CD4-positive, alpha-beta memory T cell (primary cell): ENCODE measurements at regions not wholly inside any gene's neighbourhood (a gene's known extent, or its start where the extent isn't known, plus 50 kb on each side); places are given as distances from the start of the nearest gene placed in this dataset.

Source experiments
- CTCF ChIA-PET: fragments of 350-600 bp; sonication (Branson Sonifier 250); formaldehyde crosslinking; loops from one replicate; lab custom pipeline; 2021; ENCODE audit warnings: inconsistent platforms; ENCODE audit not compliant: partially characterized antibody; lab: Charles Lee
- POLR2A ChIA-PET: fragments of 350-600 bp; sonication (Branson Sonifier 250); formaldehyde crosslinking; loops from one replicate; lab custom pipeline; 2021; ENCODE audit not compliant: partially characterized antibody; lab: Charles Lee
- DNase-seq, 5 donors: peaks; one replicate each; pipeline versions ENCODE4 v3.0.0 to v3.0.0-alpha.2; 2020 to 2022; ENCODE audit warnings: mixed read lengths in 1 of 5
- H3K27ac ChIP-seq: one replicate; pipeline ENCODE4 v1.7.0; 2013; ENCODE audit warnings: low read depth, low read length
- H3K27me3 ChIP-seq: 2 replicates; pipeline ENCODE4 v1.7.0; 2013; ENCODE audit warnings: mild to moderate bottlenecking, low read length, moderate library complexity; ENCODE audit not compliant: insufficient read depth
- H3K36me3 ChIP-seq: 2 replicates; pipeline ENCODE4 v1.7.0; 2013; ENCODE audit warnings: mild to moderate bottlenecking, low read length, moderate library complexity; ENCODE audit not compliant: insufficient read depth
- H3K4me1 ChIP-seq: 2 replicates; pipeline ENCODE4 v1.7.0; 2013; ENCODE audit warnings: mild to moderate bottlenecking, low read length, moderate library complexity; ENCODE audit not compliant: insufficient read depth
- H3K4me3 ChIP-seq, 2 donors: one replicate each; pipeline ENCODE4 v1.7.0; 2013; ENCODE audit warnings: low read length in 2 of 2, mild to moderate bottlenecking in 1 of 2
- H3K9me3 ChIP-seq, 2 donors: one replicate each; pipeline ENCODE4 v1.7.0; 2013; ENCODE audit warnings: low read length in 2 of 2, control low read depth in 1 of 2; ENCODE audit not compliant: control insufficient read depth in 1 of 2
- H3K27ac Mint-ChIP-seq, 7 donors: one replicate each; pipeline ENCODE4 v1.8.0; 2020 to 2021; ENCODE audit warnings: mixed read lengths in 7 of 7, mild to moderate bottlenecking in 6 of 7, inconsistent platforms in 3 of 7, moderate library complexity in 3 of 7
- H3K27me3 Mint-ChIP-seq, 2 donors: one replicate each; pipeline ENCODE4 v1.8.0; 2020 to 2021; ENCODE audit warnings: mixed read lengths in 2 of 2
- H3K36me3 Mint-ChIP-seq, 2 donors: one replicate each; pipeline ENCODE4 v1.8.0; 2020 to 2021; ENCODE audit warnings: mixed read lengths in 2 of 2, inconsistent platforms in 1 of 2, mild to moderate bottlenecking in 1 of 2
- H3K4me1 Mint-ChIP-seq, 4 donors: one replicate each; pipeline ENCODE4 v1.8.0; 2020 to 2021; ENCODE audit warnings: mixed read lengths in 4 of 4, mild to moderate bottlenecking in 1 of 4
- H3K4me3 Mint-ChIP-seq, 8 donors: one replicate each; pipeline ENCODE4 v1.8.0; 2020 to 2021; ENCODE audit warnings: mixed read lengths in 8 of 8, mild to moderate bottlenecking in 7 of 8, moderate library complexity in 6 of 8, inconsistent platforms in 3 of 8
- H3K9me3 Mint-ChIP-seq, 8 donors: one replicate each; pipeline ENCODE4 v1.8.0; 2020 to 2021; ENCODE audit warnings: mixed read lengths in 8 of 8, mild to moderate bottlenecking in 5 of 8, inconsistent platforms in 3 of 8, moderate library complexity in 1 of 8
- intact Hi-C: fragments of 100-400 bp; cut with micrococcal nuclease; formaldehyde crosslinking; loops from one replicate; pipeline ENCODE4 v1.15.1; 2023

DNA sequence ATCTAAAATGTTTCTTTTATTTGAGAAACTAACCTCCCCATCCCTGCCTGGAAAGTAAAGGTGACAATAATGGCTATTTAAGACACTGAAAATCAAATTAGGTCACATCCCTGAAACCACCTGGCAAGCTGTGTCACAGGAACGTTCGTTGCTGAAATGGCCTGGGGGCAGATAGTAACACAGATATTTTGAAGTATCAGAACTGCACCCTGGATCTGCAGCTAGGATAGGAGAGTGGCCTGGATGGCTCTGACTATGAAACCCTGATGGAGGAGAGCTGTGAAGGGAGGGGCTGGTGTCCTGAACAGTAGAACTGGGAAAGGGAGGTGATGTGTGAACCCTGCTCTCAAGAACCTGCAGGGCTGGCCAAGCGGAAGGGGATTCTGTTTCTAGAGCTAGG lies 648.3 kb upstream of the CFAP20DC start:
- Histone ChIP-seq H3K4me1 (no peaks in the 10 kb centered on the region), H3K27ac (no peak overlapping the region), H3K4me3 (no peak overlapping the region), H3K27me3 (no peaks in the 10 kb centered on the region), H3K36me3 (no peaks in the 10 kb centered on the region), H3K9me3 (no peaks in the 10 kb centered on the region)
- no peaks in the 10 kb centered on the region for H3K9me3 Mint-ChIP-seq
- DNase-seq = no peak
- POLR2A ChIA-PET = no interaction called here
- CTCF ChIA-PET = no interaction called here
- H3K4me1 Mint-ChIP-seq = no peaks in the 10 kb centered on the region
- intact Hi-C loops = no loop called here
- H3K36me3 Mint-ChIP-seq = no peaks in the 10 kb centered on the region
- H3K27me3 Mint-ChIP-seq = no peaks in the 10 kb centered on the region
- H3K4me3 Mint-ChIP-seq = no peak overlapping the region
- no peak overlapping the region for H3K27ac Mint-ChIP-seq

DNA sequence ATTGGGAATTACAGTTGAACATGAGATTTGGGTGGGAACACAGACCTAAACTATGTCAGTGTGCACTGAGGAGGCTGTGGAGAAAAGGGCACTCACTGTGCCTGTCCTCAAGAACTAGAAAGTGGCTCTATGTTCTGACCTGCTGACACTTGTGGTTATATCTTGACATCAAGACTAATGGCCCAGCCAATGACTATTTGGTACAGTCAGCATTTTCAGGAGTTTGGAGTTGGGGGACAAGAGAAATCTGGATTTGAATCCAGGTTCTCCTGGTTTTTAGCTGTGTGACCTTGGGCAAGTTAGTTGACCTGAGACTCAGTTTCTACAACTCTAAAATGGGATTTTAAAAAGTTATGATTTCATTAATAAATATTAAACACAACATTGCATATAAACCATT lies 647.0 kb upstream of the CFAP20DC start:
- no peaks in the 10 kb centered on the region for H3K4me1 ChIP-seq
- no peaks in the 10 kb centered on the region for H3K36me3 Mint-ChIP-seq
- H3K27ac Mint-ChIP-seq = no peak overlapping the region
- intact Hi-C loops = no loop called here
- no peaks in the 10 kb centered on the region for H3K36me3 ChIP-seq
- no peak overlapping the region for H3K4me3 ChIP-seq
- no peak overlapping the region for H3K4me3 Mint-ChIP-seq
- CTCF ChIA-PET = no interaction called here
- H3K27me3 Mint-ChIP-seq = no peaks in the 10 kb centered on the region
- peaks cover 0 to 4% (median 0%) of the 10 kb centered on the region in 8 donors for H3K9me3 Mint-ChIP-seq
- no peak overlapping the region for H3K27ac ChIP-seq
- no peaks in the 10 kb centered on the region for H3K9me3 ChIP-seq
- H3K4me1 Mint-ChIP-seq = no peaks in the 10 kb centered on the region
- H3K27me3 ChIP-seq = no peaks in the 10 kb centered on the region
- POLR2A ChIA-PET = no interaction called here
- DNase-seq = no peak

DNA sequence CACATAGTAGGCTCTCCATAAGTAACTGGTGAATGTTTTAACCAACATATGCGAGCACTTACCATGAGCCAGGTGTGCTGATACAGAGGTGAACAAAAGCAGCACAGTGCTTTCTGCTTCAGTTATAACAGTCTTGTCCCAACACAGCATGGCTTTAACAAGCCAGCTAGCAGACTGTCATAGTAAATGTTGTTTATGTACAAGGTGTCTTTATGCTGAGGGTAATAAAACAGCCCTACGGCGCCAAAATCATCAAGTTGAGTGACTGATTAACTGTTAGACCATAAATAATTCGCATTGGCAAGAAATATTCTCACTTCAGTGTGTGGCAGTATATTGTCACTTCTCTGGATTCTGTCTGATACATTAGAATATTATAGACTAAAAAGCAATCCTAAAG lies 646.0 kb upstream of the CFAP20DC start:
- CTCF ChIA-PET = no interaction called here
- Mint-ChIP-seq H3K4me1 (no peaks in the 10 kb centered on the region), H3K4me3 (no peak overlapping the region), H3K27ac (no peak overlapping the region), H3K27me3 (no peaks in the 10 kb centered on the region), H3K9me3 (peaks cover 0 to 4% (median 0%) of the 10 kb centered on the region in 8 donors), H3K36me3 (no peaks in the 10 kb centered on the region)
- no peak overlapping the region for H3K4me3 ChIP-seq
- no peaks in the 10 kb centered on the region for H3K9me3 ChIP-seq
- DNase-seq = no peak
- no peak overlapping the region for H3K27ac ChIP-seq
- H3K36me3 ChIP-seq = no peaks in the 10 kb centered on the region
- no peaks in the 10 kb centered on the region for H3K4me1 ChIP-seq
- intact Hi-C loops = no loop called here
- H3K27me3 ChIP-seq = no peaks in the 10 kb centered on the region
- POLR2A ChIA-PET = no interaction called here

DNA sequence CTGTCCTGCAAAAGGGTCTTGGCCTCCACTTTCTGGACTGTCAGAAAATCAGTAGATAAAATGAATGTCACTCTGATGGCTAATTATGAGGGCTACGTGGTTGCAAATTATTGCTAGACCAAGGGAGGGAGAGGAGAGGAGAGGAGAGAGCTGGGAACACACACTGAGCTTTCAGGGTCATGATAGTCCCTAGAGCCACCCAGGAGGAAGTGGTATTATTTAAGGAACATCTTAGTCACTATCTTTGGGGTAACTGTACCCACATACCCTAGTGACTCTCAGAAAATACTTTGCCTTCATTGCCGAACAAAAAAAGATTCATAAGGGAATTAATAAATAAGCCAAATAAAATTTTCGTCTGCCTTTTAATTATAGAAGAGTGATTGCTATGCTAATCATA lies 642.3 kb upstream of the CFAP20DC start:
- no peak for DNase-seq
- intact Hi-C loops = no loop called here
- H3K4me1 Mint-ChIP-seq = peaks cover 0 to 5% (median 1%) of the 10 kb centered on the region in 4 donors
- Histone ChIP-seq H3K27me3 (no peaks in the 10 kb centered on the region), H3K4me3 (no peak overlapping the region), H3K9me3 (no peaks in the 10 kb centered on the region), H3K27ac (no peak overlapping the region), H3K4me1 (no peaks in the 10 kb centered on the region), H3K36me3 (no peaks in the 10 kb centered on the region)
- H3K4me3 Mint-ChIP-seq = no peak overlapping the region
- H3K36me3 Mint-ChIP-seq = no peaks in the 10 kb centered on the region
- CTCF ChIA-PET = no interaction called here
- POLR2A ChIA-PET = no interaction called here
- H3K27me3 Mint-ChIP-seq = no peaks in the 10 kb centered on the region
- peak overlapping the region in 1 of 7 donors; percentile 43 for H3K27ac Mint-ChIP-seq
- H3K9me3 Mint-ChIP-seq = peaks cover 0 to 4% (median 0%) of the 10 kb centered on the region in 8 donors

DNA sequence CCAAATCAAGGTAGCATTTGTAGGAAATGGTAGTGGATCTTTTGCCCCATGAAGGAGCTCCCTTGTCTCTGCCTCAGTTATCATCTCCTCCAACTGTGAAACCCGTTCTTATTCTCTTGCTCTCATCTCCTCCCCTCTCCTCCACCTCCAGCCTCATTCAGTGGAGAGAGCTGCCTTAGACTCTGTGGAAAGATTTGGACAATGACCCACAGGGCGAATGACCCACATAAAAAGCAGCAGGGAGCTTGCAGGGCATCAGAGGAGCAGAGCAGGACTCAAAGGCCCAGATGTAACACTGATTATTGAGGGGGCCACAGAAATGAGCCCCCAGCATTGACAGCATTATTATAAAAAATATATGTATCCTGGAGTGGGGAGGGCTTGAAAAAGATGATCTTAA lies 641.1 kb upstream of the CFAP20DC start:
- no peak overlapping the region for H3K27ac Mint-ChIP-seq
- ChIA-PET CTCF (no interaction called here), POLR2A (no interaction called here)
- no peak overlapping the region for H3K27ac ChIP-seq
- H3K9me3 ChIP-seq = no peaks in the 10 kb centered on the region
- intact Hi-C loops = no loop called here
- no peaks in the 10 kb centered on the region for H3K27me3 ChIP-seq
- H3K4me3 ChIP-seq = no peak overlapping the region
- peaks cover 0 to 4% (median 0%) of the 10 kb centered on the region in 8 donors for H3K9me3 Mint-ChIP-seq
- H3K4me1 Mint-ChIP-seq = peaks cover 0 to 5% (median 1%) of the 10 kb centered on the region in 4 donors
- no peaks in the 10 kb centered on the region for H3K36me3 Mint-ChIP-seq
- no peaks in the 10 kb centered on the region for H3K27me3 Mint-ChIP-seq
- no peak overlapping the region for H3K4me3 Mint-ChIP-seq
- no peak for DNase-seq
- H3K4me1 ChIP-seq = no peaks in the 10 kb centered on the region
- H3K36me3 ChIP-seq = no peaks in the 10 kb centered on the region

DNA sequence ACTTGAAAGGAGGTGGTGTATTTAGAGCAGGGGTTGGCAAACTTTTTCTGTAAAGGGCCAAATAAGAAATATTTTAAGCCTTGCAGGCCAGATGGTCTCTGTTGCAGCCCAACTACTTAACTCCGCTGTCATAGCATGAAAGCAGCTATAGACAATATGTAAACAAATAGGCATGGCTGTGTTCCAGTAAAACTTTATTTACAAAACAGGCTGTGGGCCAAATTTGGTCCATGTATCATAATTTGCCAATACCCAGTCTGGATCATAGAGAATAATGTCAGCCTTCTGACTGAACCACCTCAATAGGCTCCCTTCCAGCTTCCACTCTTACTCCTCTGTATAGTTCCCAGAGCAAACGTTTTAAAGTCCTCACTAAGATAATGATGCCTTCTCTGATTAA lies 638.8 kb upstream of the CFAP20DC start:
- no peak overlapping the region for H3K4me3 Mint-ChIP-seq
- peaks cover 0 to 5% (median 1%) of the 10 kb centered on the region in 4 donors for H3K4me1 Mint-ChIP-seq
- peaks cover 0 to 4% (median 0%) of the 10 kb centered on the region in 8 donors for H3K9me3 Mint-ChIP-seq
- no peaks in the 10 kb centered on the region for H3K9me3 ChIP-seq
- H3K27ac Mint-ChIP-seq = no peak overlapping the region
- no peaks in the 10 kb centered on the region for H3K4me1 ChIP-seq
- DNase-seq = no peak
- POLR2A ChIA-PET = no interaction called here
- intact Hi-C loops = no loop called here
- no peak overlapping the region for H3K27ac ChIP-seq
- no peaks in the 10 kb centered on the region for H3K27me3 Mint-ChIP-seq
- CTCF ChIA-PET = no interaction called here
- H3K36me3 Mint-ChIP-seq = no peaks in the 10 kb centered on the region
- no peaks in the 10 kb centered on the region for H3K36me3 ChIP-seq
- no peaks in the 10 kb centered on the region for H3K27me3 ChIP-seq
- no peak overlapping the region for H3K4me3 ChIP-seq

- Mint-ChIP-seq H3K4me3 (no peak overlapping the region), H3K4me1 (peaks cover 0 to 5% (median 1%) of the 10 kb centered on the region in 4 donors), H3K27me3 (no peaks in the 10 kb centered on the region), H3K27ac (peak overlapping the region in 2 of 7 donors; percentile 19 to 48), H3K36me3 (no peaks in the 10 kb centered on the region), H3K9me3 (no peaks in the 10 kb centered on the region)
- Histone ChIP-seq H3K4me1 (no peaks in the 10 kb centered on the region), H3K27me3 (no peaks in the 10 kb centered on the region), H3K4me3 (no peak overlapping the region), H3K27ac (no peak overlapping the region), H3K9me3 (no peaks in the 10 kb centered on the region), H3K36me3 (no peaks in the 10 kb centered on the region)
- intact Hi-C loops = no loop called here
- ChIA-PET POLR2A (no interaction called here), CTCF (no interaction called here)
- no peak for DNase-seq
These were observed 635.6 kb upstream of the CFAP20DC start for GRCh38 chr3:59685432-59685831.

- Mint-ChIP-seq H3K27ac (no peak overlapping the region), H3K4me1 (peaks cover 0 to 5% (median 1%) of the 10 kb centered on the region in 4 donors), H3K9me3 (no peaks in the 10 kb centered on the region), H3K4me3 (no peak overlapping the region), H3K27me3 (no peaks in the 10 kb centered on the region), H3K36me3 (no peaks in the 10 kb centered on the region)
- no peaks in the 10 kb centered on the region for H3K27me3 ChIP-seq
- no peak for DNase-seq
- H3K27ac ChIP-seq = no peak overlapping the region
- ChIA-PET CTCF (no interaction called here), POLR2A (no interaction called here)
- no peaks in the 10 kb centered on the region for H3K4me1 ChIP-seq
- H3K36me3 ChIP-seq = no peaks in the 10 kb centered on the region
- no peaks in the 10 kb centered on the region for H3K9me3 ChIP-seq
- H3K4me3 ChIP-seq = no peak overlapping the region
- intact Hi-C loops = no loop called here
These were observed 634.9 kb upstream of the CFAP20DC start for GRCh38 chr3:59684766-59685165.
